ENCODE measurements at regions not wholly inside any gene's neighbourhood (a gene's known extent, or its start where the extent isn't known, plus 50 kb on each side); places are given as distances from the start of the nearest gene placed in this dataset.

DNA sequence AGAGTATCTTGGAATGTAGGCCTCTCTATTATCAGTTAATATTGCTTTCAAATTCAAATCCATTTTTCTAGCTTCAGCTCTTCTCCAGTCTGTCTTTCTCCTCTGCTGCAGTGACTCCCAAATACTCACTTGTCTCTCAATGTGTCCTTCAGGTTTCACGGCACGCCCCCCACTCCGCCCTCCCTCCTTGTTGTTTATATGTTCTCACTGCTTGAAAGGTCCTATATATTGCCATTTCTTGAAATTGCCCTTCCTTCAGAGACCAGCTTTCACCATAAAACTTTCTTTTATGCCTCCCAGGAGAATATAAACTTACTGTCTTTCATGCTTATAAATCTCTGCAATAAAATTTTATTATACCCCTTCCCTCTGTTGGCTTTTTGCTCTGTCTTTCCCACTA lies 668.2 kb downstream of the CCSER2 start:
- intact Hi-C loops (cut with DNase I; ENCODE audit: low total_unique reads): no loop called here
- TF ChIP-seq POLR2A (IDR thresholded peaks at IDR 0.05): no peak
- TF ChIP-seq, protein P1, sequence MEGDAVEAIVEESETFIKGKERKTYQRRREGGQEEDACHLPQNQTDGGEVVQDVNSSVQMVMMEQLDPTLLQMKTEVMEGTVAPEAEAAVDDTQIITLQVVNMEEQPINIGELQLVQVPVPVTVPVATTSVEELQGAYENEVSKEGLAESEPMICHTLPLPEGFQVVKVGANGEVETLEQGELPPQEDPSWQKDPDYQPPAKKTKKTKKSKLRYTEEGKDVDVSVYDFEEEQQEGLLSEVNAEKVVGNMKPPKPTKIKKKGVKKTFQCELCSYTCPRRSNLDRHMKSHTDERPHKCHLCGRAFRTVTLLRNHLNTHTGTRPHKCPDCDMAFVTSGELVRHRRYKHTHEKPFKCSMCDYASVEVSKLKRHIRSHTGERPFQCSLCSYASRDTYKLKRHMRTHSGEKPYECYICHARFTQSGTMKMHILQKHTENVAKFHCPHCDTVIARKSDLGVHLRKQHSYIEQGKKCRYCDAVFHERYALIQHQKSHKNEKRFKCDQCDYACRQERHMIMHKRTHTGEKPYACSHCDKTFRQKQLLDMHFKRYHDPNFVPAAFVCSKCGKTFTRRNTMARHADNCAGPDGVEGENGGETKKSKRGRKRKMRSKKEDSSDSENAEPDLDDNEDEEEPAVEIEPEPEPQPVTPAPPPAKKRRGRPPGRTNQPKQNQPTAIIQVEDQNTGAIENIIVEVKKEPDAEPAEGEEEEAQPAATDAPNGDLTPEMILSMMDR (IDR thresholded peaks at IDR 0.05): no peak
- no peak for DNase-seq (ENCODE audit: low spot score in 2 of 2)
- H3K4me3 ChIP-seq (ENCODE audit: low read depth, poor library complexity, severe bottlenecking): no peak overlapping the region
- WGBS, 2 donors: 57 to 72% methylated on average over 3 of the region's 3 CpGs

DNA sequence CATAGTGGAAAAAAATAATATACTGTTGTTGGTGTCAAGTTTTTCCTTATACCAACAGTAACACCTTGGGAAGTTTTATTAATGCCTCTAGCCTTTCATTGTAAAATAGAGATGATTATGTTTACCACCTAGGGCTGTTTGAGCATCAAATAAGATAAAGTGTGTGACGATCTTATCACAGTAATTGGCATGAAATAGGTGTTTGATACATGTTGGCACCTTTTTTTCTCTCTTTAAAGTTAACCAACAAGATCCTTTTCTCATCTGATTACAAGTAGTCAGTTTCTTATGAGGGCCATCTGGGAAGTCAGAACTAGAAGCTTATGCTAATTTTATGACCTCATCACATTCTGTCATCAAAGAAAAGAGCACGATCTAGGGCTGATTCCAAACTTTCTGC lies 669.5 kb downstream of the CCSER2 start:
- TF ChIP-seq, protein P1 (IDR thresholded peaks at IDR 0.05): no peak
- no peak overlapping the region for H3K4me3 ChIP-seq (ENCODE audit: low read depth, poor library complexity, severe bottlenecking)
- intact Hi-C loops (cut with DNase I; ENCODE audit: low total_unique reads): no loop called here
- WGBS, 2 donors: 19 to 26% methylated on average over 2 of the region's 2 CpGs
- no peak for DNase-seq (ENCODE audit: low spot score in 2 of 2)

DNA sequence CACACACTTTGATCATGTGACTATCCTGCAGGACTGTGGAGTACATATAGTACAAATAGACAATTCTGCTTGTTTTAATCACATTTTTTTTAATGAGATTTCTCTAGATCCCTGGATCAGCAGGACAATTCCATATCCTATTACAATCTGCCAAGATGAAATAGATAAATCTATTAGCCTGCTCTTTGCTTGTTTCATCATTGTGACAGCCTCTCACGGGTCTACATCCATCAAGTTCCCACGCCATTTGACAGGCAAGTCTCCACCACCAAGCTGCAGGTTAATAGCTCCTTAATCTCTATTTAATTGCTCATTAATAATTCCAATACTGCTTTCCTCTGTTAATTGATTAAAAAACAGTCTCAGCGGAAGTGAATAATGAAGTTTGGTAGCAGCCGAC lies 671.5 kb downstream of the CCSER2 start:
- intact Hi-C loops (cut with DNase I; ENCODE audit: low total_unique reads): no loop called here
- H3K4me3 ChIP-seq (ENCODE audit: low read depth, poor library complexity, severe bottlenecking): no peak overlapping the region
- 83 to 87% methylated on average over 4 of the region's 4 CpGs for WGBS, 2 donors
- TF ChIP-seq POLR2A (IDR thresholded peaks at IDR 0.05): no peak
- TF ChIP-seq, protein P1 (IDR thresholded peaks at IDR 0.05): no peak
- DNase-seq (ENCODE audit: low spot score in 2 of 2): no peak

DNA sequence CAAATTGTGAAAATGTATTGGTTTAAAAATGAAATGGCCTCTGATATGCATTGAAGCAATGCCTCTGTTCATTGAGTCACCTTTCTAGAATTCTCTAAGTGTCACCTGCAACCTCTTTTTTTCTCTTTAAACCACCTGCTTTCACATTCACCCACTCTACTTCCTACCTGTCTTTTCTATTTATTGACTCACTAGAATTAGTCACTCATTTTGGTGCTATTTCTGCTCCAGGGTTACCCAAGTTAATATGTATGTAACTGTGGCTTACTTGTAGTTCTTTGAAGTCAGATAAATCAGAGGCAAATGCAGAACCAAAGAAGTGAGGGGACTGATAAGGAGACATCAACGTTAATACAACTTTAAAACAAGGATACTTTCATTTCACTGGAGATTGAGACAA lies 674.7 kb downstream of the CCSER2 start:
- WGBS, 2 donors: 54 to 67% methylated on average over 1 of the region's 1 CpG
- TF ChIP-seq POLR2A (IDR thresholded peaks at IDR 0.05): no peak
- TF ChIP-seq, protein P1 (IDR thresholded peaks at IDR 0.05): no peak
- H3K4me3 ChIP-seq (ENCODE audit: low read depth, poor library complexity, severe bottlenecking): no peak overlapping the region
- DNase-seq (ENCODE audit: low spot score in 2 of 2): no peak
- intact Hi-C loops (cut with DNase I; ENCODE audit: low total_unique reads): no loop called here

DNA sequence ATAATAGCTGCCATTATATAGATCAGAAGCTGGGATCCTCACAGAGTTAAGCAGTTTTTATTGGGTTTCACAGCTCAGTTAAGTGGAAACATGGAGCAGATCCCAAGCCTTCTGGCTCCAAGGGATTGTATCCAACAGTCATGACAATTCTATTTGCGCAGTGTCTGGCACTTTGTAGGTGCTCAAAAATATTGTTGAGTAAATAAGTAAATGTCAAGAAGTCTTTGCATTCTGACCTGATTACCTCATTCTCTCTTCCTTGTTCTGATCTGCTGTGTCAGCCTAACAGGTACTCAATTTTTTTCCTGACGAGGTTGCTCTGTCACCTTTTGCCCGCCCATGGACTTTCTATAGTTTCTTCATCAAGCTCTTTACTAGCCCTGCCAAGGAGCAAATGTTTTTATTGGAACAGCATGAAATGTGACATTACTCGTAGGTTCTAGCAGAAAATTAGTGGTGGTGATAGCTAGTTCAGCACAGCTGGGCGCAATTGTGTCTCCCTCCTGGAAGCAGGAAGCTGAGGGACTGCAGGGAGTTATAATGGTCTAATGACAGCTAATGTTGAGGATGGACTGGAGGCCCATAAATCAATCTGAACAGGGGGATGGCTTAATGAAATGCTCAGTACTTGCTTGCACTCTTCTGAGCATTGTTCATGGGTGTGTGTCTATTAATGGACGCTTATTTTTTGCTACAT lies 680.2 kb downstream of the CCSER2 start:
- WGBS, 2 donors: 62 to 64% methylated on average over 6 of the region's 6 CpGs
- TF ChIP-seq, protein P1 (IDR thresholded peaks at IDR 0.05): no peak
- no peak for TF ChIP-seq POLR2A (IDR thresholded peaks at IDR 0.05)
- no peak for DNase-seq (ENCODE audit: low spot score in 2 of 2)
- intact Hi-C loops (cut with DNase I; ENCODE audit: low total_unique reads): no loop called here
- no peak overlapping the region for H3K4me3 ChIP-seq (ENCODE audit: low read depth, poor library complexity, severe bottlenecking)

DNA sequence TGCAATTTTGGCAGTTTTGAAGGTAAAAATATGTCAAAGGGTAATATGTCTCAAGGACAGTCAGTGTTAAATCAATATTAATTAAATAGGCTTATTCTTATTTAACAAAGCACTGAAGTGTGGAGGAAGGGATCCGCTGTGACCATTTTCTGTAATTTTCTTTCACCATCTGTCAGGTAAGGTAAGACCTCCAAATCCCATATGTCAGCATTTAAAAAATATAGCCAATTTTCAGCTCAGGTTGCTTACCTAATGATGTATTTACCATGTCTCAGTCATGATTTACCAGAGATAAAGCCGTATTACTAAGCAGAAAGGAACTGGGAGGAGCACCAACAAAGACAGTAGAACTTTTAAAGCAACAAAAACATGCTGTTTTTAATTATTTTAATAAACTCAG lies 683.9 kb downstream of the CCSER2 start:
- no peak overlapping the region for H3K4me3 ChIP-seq (ENCODE audit: low read depth, poor library complexity, severe bottlenecking)
- TF ChIP-seq, protein P1 (IDR thresholded peaks at IDR 0.05): no peak
- no peak for TF ChIP-seq POLR2A (IDR thresholded peaks at IDR 0.05)
- no peak for DNase-seq (ENCODE audit: low spot score in 2 of 2)
- intact Hi-C loops (cut with DNase I; ENCODE audit: low total_unique reads): no loop called here
- WGBS, 2 donors: 65 to 66% methylated on average over 2 of the region's 2 CpGs

All from lower leg skin (tissue), 4 donors.